GM13977 (cell line): ENCODE measurements at regions not wholly inside any gene's neighbourhood (a gene's known extent, or its start where the extent isn't known, plus 50 kb on each side); places are given as distances from the start of the nearest gene placed in this dataset.
"Not testable (repeated sequence)": the region's sequence is repeated elsewhere in the genome, so short reads cannot be mapped to it uniquely, and the experiment has no call there.

ENCODE experiments used
- DNase-seq: peaks from one replicate; pipeline ENCODE4 v3.0.0; 2012; ENCODE audit warnings: low spot score
- in situ Hi-C: fragments of 300-500 bp; cut with MboI; formaldehyde crosslinking; loops from one replicate; pipeline ENCODE4 v1.12.0; 2022; ENCODE audit warnings: low sequenced_read_pairs, low pct_unique_long_range_greater_than_20kb, mixed read lengths, inconsistent platforms; ENCODE audit not compliant: unreplicated experiment
- TF ChIP-seq, protein P1 (sequence below): IDR thresholded peaks from 2 replicates; pipeline ENCODE4 v1.5.1; 2012; ENCODE audit warnings: mild to moderate bottlenecking, control low read depth; ENCODE audit not compliant: insufficient read depth; ENCODE audit errors: extremely low read depth, missing control alignments

DNA sequence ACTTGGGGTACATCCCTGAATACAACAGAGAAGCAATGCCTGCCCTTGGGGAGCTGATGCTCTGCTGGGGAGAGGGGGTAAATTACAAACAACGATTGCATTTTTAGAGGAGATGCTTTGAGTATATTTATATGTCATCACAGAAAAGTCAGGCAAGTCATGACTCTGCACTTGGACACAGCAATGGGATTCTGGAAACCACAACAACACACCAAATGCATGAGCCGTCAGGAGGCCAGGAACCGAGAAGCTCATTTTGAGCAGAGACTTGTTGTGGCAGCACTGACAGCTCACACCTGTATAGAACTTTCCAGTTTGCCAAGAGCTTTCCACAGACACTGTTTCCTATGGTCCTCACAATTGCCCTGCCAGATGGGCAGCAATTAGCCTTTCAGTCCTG lies 113.2 kb upstream of the RBPJ start:
- TF ChIP-seq, protein P1, sequence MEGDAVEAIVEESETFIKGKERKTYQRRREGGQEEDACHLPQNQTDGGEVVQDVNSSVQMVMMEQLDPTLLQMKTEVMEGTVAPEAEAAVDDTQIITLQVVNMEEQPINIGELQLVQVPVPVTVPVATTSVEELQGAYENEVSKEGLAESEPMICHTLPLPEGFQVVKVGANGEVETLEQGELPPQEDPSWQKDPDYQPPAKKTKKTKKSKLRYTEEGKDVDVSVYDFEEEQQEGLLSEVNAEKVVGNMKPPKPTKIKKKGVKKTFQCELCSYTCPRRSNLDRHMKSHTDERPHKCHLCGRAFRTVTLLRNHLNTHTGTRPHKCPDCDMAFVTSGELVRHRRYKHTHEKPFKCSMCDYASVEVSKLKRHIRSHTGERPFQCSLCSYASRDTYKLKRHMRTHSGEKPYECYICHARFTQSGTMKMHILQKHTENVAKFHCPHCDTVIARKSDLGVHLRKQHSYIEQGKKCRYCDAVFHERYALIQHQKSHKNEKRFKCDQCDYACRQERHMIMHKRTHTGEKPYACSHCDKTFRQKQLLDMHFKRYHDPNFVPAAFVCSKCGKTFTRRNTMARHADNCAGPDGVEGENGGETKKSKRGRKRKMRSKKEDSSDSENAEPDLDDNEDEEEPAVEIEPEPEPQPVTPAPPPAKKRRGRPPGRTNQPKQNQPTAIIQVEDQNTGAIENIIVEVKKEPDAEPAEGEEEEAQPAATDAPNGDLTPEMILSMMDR = no peak
- in situ Hi-C loops = no loop called here
- no peak for DNase-seq

DNA sequence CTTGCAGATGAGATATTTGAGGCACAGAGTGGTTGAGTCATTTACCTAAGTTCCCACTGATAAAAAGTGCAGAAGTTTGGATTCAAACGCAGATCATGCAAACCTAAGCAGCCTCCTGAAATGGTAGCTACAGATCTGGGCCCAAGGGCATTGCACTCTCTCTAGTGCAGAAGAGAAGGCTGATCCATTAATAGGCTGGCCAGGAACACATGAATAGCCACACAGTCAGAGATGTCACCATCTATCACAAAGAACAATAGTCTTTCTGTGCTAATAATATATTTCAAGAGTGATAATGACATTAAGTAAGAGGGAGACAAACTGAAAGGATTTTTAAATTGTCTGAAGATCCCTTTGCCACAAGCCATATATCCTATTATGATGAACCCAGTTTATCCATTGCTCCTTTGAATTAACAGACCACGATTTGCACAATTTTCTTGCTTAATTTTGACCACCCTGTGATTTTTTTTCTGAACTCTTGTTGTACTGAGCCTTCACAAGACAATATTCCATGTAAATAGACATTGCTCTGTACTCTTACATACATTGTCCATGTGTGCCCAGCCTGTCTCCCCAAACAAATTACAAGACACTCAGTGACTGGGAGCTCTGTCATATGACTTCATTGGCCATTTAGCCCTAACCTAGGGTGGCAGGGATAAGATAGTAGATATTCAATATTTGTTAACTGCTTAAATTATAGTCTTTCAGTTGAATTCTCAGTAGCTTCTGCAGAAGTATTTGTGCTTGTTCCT lies 112.4 kb upstream of the RBPJ start:
- in situ Hi-C loops = no loop called here
- DNase-seq = no peak
- TF ChIP-seq, protein P1 = no peak

DNA sequence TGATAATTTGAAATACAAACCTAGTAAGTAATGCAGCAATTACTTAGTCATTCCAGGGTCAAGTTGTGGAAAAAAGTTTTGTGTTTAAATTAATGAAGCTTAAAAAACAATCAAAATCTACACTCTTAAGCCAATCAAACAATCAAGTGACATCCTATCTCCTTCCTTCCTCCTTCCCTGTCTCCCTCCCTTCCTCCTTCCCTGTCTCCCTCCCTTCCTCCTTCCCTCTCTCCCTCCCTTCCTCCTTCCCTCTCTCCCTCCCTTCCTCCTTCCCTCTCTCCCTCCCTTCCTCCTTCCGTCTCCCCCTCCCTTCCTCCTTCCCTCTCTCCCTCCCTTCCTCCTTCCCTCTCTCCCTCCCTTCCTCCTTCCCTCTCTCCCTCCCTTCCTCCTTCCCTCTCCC lies 111.4 kb upstream of the RBPJ start:
- DNase-seq, in situ Hi-C loops: not testable (repeated sequence)

DNA sequence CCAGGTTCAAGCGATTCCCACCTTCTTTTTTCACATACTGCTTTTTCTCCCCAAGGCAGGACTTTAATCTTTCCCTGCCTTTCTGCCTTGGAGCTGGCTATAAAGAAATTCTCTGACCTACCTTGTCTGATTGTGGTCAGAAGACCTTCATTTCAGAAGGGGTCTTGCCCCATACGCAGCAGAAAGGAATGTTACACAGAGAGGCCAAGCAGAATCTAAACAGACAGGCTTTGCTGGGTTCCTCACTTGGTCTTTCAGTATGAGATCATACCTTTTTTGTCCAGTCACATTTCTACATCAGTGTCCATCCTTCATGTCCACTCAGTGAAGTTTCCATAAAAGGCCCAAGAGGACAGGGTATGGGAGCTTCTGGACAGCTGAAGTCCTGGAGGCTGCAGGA lies 108.3 kb upstream of the RBPJ start:
- DNase-seq = no peak
- TF ChIP-seq, protein P1 = no peak
- in situ Hi-C loops = no loop called here

DNA sequence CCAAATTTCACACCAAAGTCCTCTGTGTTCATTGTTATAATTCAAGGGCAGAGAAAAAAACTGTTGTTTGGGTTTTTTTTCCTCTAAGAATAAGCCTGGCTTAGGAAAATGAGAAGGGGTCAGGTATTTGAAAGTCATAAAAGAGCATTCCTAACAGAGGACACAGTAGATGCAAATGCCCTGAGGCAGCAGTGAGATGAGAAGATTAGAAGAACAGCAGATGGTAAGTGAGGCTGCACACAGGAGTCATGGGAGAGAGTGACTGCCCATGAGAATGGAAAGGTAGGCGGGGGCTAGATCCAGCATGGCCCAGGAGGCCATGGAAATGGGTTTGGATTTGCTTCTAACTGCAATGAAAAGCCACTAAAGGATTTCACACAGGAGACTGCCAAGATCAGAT lies 107.5 kb upstream of the RBPJ start:
- TF ChIP-seq, protein P1 = no peak
- no peak for DNase-seq
- in situ Hi-C loops = no loop called here

DNA sequence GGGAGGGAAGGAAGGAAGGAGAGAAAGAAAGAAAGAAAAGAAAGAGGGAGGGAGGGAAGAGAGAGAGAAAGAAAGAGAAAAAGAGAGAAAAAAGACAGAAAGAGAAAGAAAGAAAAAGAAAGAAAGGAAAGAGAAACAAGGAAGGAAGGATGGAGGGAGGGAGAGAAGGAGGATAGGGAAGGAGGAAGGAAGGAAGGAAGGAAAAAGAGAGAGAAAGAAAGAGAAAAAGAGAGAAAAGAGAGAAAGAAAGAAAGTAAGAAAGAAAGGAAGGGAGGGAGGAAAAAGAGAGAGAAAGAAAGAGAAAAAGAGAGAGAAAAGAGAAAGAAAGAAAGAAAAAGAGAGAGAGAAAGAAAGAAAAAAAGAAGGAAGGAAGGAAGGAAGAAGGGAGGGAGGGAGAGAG lies 105.8 kb upstream of the RBPJ start:
- DNase-seq = no peak
- in situ Hi-C loops = no loop called here
- TF ChIP-seq, protein P1 = no peak

DNA sequence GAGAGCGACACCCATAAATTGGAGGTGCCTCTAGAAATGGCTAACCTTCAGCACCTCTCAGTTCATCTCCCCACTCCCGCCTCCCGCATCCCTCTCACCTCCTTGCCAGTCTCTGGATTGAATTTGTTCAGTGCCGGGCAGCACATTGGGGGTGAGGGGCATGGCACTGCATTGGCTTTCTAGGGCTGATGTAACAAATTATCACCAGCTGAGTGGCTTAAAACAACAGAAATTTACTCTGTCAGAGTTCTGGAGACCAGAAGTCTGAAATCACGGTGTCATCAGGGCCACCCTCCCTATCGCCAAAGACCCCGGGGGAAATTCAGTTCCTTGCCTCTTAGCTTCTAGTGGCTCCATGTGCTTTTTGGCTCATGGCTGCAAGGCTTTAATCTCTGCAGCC lies 105.1 kb upstream of the RBPJ start:
- in situ Hi-C loops = no loop called here
- TF ChIP-seq, protein P1 = no peak
- no peak for DNase-seq
